ENCODE measurements at regions not wholly inside any gene's neighbourhood (a gene's known extent, or its start where the extent isn't known, plus 50 kb on each side); places are given as distances from the start of the nearest gene placed in this dataset.
A peak's percentile ranks its signal among the peaks of the same experiment; 100 is the strongest.

DNA sequence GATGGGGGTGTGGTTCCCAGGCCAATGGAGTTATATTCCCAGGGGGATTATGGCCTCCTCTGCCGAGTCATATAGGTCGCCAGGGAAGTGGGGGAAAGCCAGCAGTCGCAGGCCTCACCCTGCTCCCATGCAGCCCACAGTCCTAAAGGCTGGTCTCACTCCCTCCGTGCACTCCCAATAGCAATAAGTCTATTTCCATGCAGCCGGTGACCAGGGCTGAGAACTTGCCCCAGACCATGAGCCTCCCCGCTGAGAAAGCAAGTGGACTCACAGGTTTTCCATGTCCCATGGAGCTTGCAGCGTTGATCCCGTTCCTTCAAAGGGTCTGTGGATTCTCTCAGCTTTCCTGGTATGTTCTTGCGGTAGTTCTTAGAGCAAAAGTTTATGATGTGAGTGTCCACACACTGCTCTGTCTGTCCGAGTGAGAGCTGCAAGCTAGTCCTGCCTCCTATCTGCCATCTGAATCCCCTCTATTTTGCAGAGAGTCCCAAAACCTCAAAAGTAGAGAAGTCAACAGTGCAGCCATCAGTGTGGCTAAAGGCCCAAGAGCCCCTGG is 81.7 kb upstream of the TMPRSS2 start:
- Histone ChIP-seq H3K9me3 (ENCODE audit: control insufficient read depth, low read length) (peaks cover 7% of the 10 kb centered on the region), H3K36me3 (ENCODE audit: control insufficient read depth, insufficient read depth, low read length) (no peaks in the 10 kb centered on the region), H3K4me1 (ENCODE audit: control insufficient read depth, insufficient read depth, low read length) (peaks cover 10% of the 10 kb centered on the region), H3K27ac (ENCODE audit: low read depth, low read length) (no peak overlapping the region), H3K9ac (ENCODE audit: extremely low read depth, low read length, poor library complexity, severe bottlenecking) (no peak overlapping the region), H3K27me3 (ENCODE audit: control insufficient read depth, insufficient read depth, low read length, poor library complexity, severe bottlenecking) (no peaks in the 10 kb centered on the region), H3K4me3 (ENCODE audit: low read length) (no peak overlapping the region)
- DNase-seq = no peak
- TF ChIP-seq CTCF (conservative IDR thresholded peaks at IDR 0.05) = no peak
- H3K27me3 Mint-ChIP-seq (ENCODE audit: insufficient read depth) = peaks cover 5% of the 10 kb centered on the region
- H3K4me3 Mint-ChIP-seq = no peak overlapping the region
- peaks cover 15% of the 10 kb centered on the region for H3K9me3 Mint-ChIP-seq
- no peak overlapping the region for H3K27ac Mint-ChIP-seq
- 93 to 94% methylated on average over 5 to 10 of the region's 10 CpGs for WGBS, 2 experiments (ENCODE audit: insufficient coverage in 1 of 2, insufficient read length in 1 of 2)
- H3K4me1 Mint-ChIP-seq = peaks cover 16% of the 10 kb centered on the region
- no peaks in the 10 kb centered on the region for H3K36me3 Mint-ChIP-seq (ENCODE audit: low read depth)

DNA sequence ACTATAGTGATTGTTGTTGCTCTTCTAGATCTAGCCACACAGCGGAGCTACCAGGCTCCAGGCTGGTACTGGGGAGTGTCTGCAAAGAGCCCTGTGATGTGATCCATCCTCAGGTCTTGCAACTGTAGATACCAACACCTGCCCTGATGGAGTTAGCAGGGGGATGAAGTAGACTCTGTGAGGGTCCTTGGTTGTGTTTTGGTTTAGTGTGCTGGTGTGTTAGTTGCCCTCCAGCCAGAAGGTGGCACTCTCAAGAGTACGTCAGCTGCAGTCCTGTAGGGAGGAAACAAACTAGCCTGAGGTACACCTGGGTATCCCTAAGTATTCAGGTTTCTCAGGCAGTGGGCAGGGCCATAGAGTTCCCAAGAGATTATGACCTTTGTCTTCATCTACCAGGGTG is 81.2 kb upstream of the TMPRSS2 start:
- Mint-ChIP-seq H3K27ac (no peak overlapping the region), H3K27me3 (ENCODE audit: insufficient read depth) (peaks cover 5% of the 10 kb centered on the region), H3K4me3 (no peak overlapping the region), H3K4me1 (peaks cover 10% of the 10 kb centered on the region), H3K36me3 (ENCODE audit: low read depth) (no peaks in the 10 kb centered on the region), H3K9me3 (peaks cover 15% of the 10 kb centered on the region)
- peak; percentile 35 for TF ChIP-seq CTCF (conservative IDR thresholded peaks at IDR 0.05)
- Histone ChIP-seq H3K27me3 (ENCODE audit: control insufficient read depth, insufficient read depth, low read length, poor library complexity, severe bottlenecking) (no peaks in the 10 kb centered on the region), H3K4me1 (ENCODE audit: control insufficient read depth, insufficient read depth, low read length) (peaks cover 10% of the 10 kb centered on the region), H3K27ac (ENCODE audit: low read depth, low read length) (no peak overlapping the region), H3K36me3 (ENCODE audit: control insufficient read depth, insufficient read depth, low read length) (no peaks in the 10 kb centered on the region), H3K4me3 (ENCODE audit: low read length) (no peak overlapping the region), H3K9ac (ENCODE audit: extremely low read depth, low read length, poor library complexity, severe bottlenecking) (no peak overlapping the region), H3K9me3 (ENCODE audit: control insufficient read depth, low read length) (peaks cover 7% of the 10 kb centered on the region)
- no peak for DNase-seq
- 91 to 100% methylated on average over 1 to 2 of the region's 2 CpGs for WGBS, 2 experiments (ENCODE audit: insufficient coverage in 1 of 2, insufficient read length in 1 of 2)

GRCh38 chr21:41585199-41585994 is 77.4 kb upstream of the TMPRSS2 start:
- WGBS, 2 experiments (ENCODE audit: insufficient coverage in 1 of 2, insufficient read length in 1 of 2) = 86 to 89% methylated on average over 9 to 14 of the region's 14 CpGs

More at GRCh38 chr21:41585199-41585994, 77.4 kb upstream of the TMPRSS2 start:
- H3K27ac ChIP-seq (ENCODE audit: low read depth, low read length) = no peak overlapping the region
- no peak for TF ChIP-seq CTCF (conservative IDR thresholded peaks at IDR 0.05)
- peaks cover 15% of the 10 kb centered on the region for H3K9me3 Mint-ChIP-seq
- H3K36me3 ChIP-seq (ENCODE audit: control insufficient read depth, insufficient read depth, low read length) = no peaks in the 10 kb centered on the region
- H3K4me1 Mint-ChIP-seq = no peaks in the 10 kb centered on the region
- H3K27me3 ChIP-seq (ENCODE audit: control insufficient read depth, insufficient read depth, low read length, poor library complexity, severe bottlenecking) = no peaks in the 10 kb centered on the region
- H3K36me3 Mint-ChIP-seq (ENCODE audit: low read depth) = no peaks in the 10 kb centered on the region
- no peak overlapping the region for H3K9ac ChIP-seq (ENCODE audit: extremely low read depth, low read length, poor library complexity, severe bottlenecking)
- no peak for DNase-seq
- no peak overlapping the region for H3K4me3 Mint-ChIP-seq
- H3K9me3 ChIP-seq (ENCODE audit: control insufficient read depth, low read length) = peaks cover 7% of the 10 kb centered on the region
- no peak overlapping the region for H3K4me3 ChIP-seq (ENCODE audit: low read length)
- H3K27me3 Mint-ChIP-seq (ENCODE audit: insufficient read depth) = peaks cover 3% of the 10 kb centered on the region
- no peak overlapping the region for H3K27ac Mint-ChIP-seq
- no peaks in the 10 kb centered on the region for H3K4me1 ChIP-seq (ENCODE audit: control insufficient read depth, insufficient read depth, low read length)
